ENCODE measurements at regions not wholly inside any gene's neighbourhood (a gene's known extent, or its start where the extent isn't known, plus 50 kb on each side); places are given as distances from the start of the nearest gene placed in this dataset.

DNA sequence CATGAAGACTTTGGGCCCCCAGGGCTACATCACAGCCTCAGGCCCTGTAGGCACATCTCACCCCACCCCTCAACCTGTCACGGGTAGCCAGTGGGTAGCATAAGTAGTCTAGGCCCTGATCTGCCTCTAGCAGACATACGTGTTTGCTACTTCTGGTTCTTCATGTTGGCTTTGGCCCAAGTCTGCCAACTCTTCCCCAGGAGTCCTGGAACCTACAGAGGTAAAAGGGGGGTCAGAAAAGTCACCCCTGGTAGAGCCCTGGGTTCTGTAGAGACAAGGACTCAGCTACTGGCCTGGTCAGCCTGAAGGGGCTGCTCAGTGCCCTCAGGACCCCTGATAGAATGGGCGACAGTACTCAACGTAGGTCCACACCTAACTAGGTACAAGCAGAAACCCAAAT lies 67.5 kb upstream of the UNC5B start:
- Histone ChIP-seq H3K9me2 (no peaks in the 10 kb centered on the region), H3K79me2 (ENCODE audit: insufficient read depth) (no peaks in the 10 kb centered on the region), H3F3A (replicated peaks; ENCODE audit: insufficient read depth) (no peaks in the 10 kb centered on the region), H3K27me3 (ENCODE audit: insufficient read depth) (no peaks in the 10 kb centered on the region), H3K9me3 (no peaks in the 10 kb centered on the region), H3K36me3 (replicated peaks in 1 of 2; ENCODE audit: control insufficient read depth in 1 of 2, insufficient read depth in 2 of 2, low read length in 1 of 2) (no peaks in the 10 kb centered on the region), H3K4me2 (no peak overlapping the region), H2AFZ (ENCODE audit: low read depth) (no peak overlapping the region), H3K4me3 (ENCODE audit: low read depth in 2 of 2, low read length in 1 of 2) (no peak overlapping the region), H3K4me1 (ENCODE audit: control insufficient read depth in 1 of 2, insufficient read depth in 2 of 2, low read depth in 1 of 2, low read length in 1 of 2) (no peaks in the 10 kb centered on the region), H3K9ac (no peak overlapping the region), H4K20me1 (ENCODE audit: insufficient read depth) (no peaks in the 10 kb centered on the region), H3K27ac (ENCODE audit: low read depth in 2 of 2, low read length in 1 of 2) (no peak overlapping the region)
- TF ChIP-seq, protein P1, sequence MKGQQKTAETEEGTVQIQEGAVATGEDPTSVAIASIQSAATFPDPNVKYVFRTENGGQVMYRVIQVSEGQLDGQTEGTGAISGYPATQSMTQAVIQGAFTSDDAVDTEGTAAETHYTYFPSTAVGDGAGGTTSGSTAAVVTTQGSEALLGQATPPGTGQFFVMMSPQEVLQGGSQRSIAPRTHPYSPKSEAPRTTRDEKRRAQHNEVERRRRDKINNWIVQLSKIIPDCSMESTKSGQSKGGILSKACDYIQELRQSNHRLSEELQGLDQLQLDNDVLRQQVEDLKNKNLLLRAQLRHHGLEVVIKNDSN (IDR thresholded peaks at IDR 0.05; ENCODE audit: borderline replicate concordance, low read depth) = no peak
- TF ChIP-seq NRF1 (IDR thresholded peaks at IDR 0.05; ENCODE audit: low read depth, low read length) = no peak
- no peak for TF ChIP-seq NFIC (IDR thresholded peaks at IDR 0.05; ENCODE audit: borderline replicate concordance)
- TF ChIP-seq, protein P2, sequence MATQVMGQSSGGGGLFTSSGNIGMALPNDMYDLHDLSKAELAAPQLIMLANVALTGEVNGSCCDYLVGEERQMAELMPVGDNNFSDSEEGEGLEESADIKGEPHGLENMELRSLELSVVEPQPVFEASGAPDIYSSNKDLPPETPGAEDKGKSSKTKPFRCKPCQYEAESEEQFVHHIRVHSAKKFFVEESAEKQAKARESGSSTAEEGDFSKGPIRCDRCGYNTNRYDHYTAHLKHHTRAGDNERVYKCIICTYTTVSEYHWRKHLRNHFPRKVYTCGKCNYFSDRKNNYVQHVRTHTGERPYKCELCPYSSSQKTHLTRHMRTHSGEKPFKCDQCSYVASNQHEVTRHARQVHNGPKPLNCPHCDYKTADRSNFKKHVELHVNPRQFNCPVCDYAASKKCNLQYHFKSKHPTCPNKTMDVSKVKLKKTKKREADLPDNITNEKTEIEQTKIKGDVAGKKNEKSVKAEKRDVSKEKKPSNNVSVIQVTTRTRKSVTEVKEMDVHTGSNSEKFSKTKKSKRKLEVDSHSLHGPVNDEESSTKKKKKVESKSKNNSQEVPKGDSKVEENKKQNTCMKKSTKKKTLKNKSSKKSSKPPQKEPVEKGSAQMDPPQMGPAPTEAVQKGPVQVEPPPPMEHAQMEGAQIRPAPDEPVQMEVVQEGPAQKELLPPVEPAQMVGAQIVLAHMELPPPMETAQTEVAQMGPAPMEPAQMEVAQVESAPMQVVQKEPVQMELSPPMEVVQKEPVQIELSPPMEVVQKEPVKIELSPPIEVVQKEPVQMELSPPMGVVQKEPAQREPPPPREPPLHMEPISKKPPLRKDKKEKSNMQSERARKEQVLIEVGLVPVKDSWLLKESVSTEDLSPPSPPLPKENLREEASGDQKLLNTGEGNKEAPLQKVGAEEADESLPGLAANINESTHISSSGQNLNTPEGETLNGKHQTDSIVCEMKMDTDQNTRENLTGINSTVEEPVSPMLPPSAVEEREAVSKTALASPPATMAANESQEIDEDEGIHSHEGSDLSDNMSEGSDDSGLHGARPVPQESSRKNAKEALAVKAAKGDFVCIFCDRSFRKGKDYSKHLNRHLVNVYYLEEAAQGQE (IDR thresholded peaks at IDR 0.05; ENCODE audit: low read depth, low read length) = no peak
- TF ChIP-seq EZH2phosphoT487 (IDR thresholded peaks at IDR 0.05; ENCODE audit: borderline replicate concordance, low read depth) = no peak
- no peak for TF ChIP-seq MEF2A (IDR thresholded peaks at IDR 0.05; ENCODE audit: borderline replicate concordance, low read depth)
- TF ChIP-seq POLR2AphosphoS5 (IDR thresholded peaks at IDR 0.05; ENCODE audit: low read depth, low read length) = no peak
- ChIA-PET POLR2A (no interaction called here), CTCF (no interaction called here)
- WGBS (ENCODE audit: low lambda C conversion rate) = 22% methylated on average over 3 of the region's 4 CpGs
- no peak for DNase-seq

GRCh38 chr10:71145352-71145945 lies 66.9 kb upstream of the UNC5B start:
- DNase-seq = no peak
- Histone ChIP-seq H3K9me3 (no peaks in the 10 kb centered on the region), H3F3A (replicated peaks; ENCODE audit: insufficient read depth) (no peaks in the 10 kb centered on the region), H3K79me2 (ENCODE audit: insufficient read depth) (no peaks in the 10 kb centered on the region), H3K4me2 (no peak overlapping the region), H3K9me2 (no peaks in the 10 kb centered on the region), H3K27me3 (ENCODE audit: insufficient read depth) (no peaks in the 10 kb centered on the region), H3K4me1 (ENCODE audit: control insufficient read depth in 1 of 2, insufficient read depth in 2 of 2, low read depth in 1 of 2, low read length in 1 of 2) (no peaks in the 10 kb centered on the region), H3K36me3 (replicated peaks in 1 of 2; ENCODE audit: control insufficient read depth in 1 of 2, insufficient read depth in 2 of 2, low read length in 1 of 2) (no peaks in the 10 kb centered on the region), H4K20me1 (ENCODE audit: insufficient read depth) (no peaks in the 10 kb centered on the region), H3K4me3 (ENCODE audit: low read depth in 2 of 2, low read length in 1 of 2) (no peak overlapping the region), H3K9ac (no peak overlapping the region), H2AFZ (ENCODE audit: low read depth) (no peak overlapping the region), H3K27ac (ENCODE audit: low read depth in 2 of 2, low read length in 1 of 2) (no peak overlapping the region)
- ChIA-PET POLR2A (no interaction called here), CTCF (interaction anchor here (0.6 to 0.9 kb wide), 2 partner anchors 9 to 15 kb away, joined by 3 read pairs; no protein-coding TSS in a partner anchor)
- WGBS (ENCODE audit: low lambda C conversion rate) = 59% methylated on average over 2 of the region's 3 CpGs
- TF ChIP-seq RAD21 (IDR thresholded peaks at IDR 0.05; ENCODE audit: low read length) (no peak), POLR2AphosphoS5 (IDR thresholded peaks at IDR 0.05; ENCODE audit: low read depth, low read length) (no peak), NFIC (IDR thresholded peaks at IDR 0.05; ENCODE audit: borderline replicate concordance) (no peak), SMC3 (IDR thresholded peaks at IDR 0.05; ENCODE audit: low read depth, low read length) (no peak)
- TF ChIP-seq, protein P3, sequence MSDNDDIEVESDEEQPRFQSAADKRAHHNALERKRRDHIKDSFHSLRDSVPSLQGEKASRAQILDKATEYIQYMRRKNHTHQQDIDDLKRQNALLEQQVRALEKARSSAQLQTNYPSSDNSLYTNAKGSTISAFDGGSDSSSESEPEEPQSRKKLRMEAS (IDR thresholded peaks at IDR 0.05; ENCODE audit: low read depth) = no peak
